ENCODE measurements at regions not wholly inside any gene's neighbourhood (a gene's known extent, or its start where the extent isn't known, plus 50 kb on each side); places are given as distances from the start of the nearest gene placed in this dataset.

- TF ChIP-seq ZNF318 (CRISPR knock-in tag; IDR thresholded peaks at IDR 0.05) (no peak), MED13 (CRISPR knock-in tag; IDR thresholded peaks at IDR 0.05) (no peak), ZNF766 (CRISPR knock-in tag; IDR thresholded peaks at IDR 0.05; ENCODE audit: borderline replicate concordance) (no peak), PREB (CRISPR knock-in tag; IDR thresholded peaks at IDR 0.05) (no peak), MBD4 (IDR thresholded peaks at IDR 0.05; ENCODE audit: borderline replicate concordance, low read length) (no peak), CCAR2 (optimal IDR thresholded peaks at IDR 0.05; ENCODE audit: low read depth, low read length) (no peak)
Measured at GRCh38 chr9:95766906-95767305, 108.6 kb upstream of the ERCC6L2 start (continued).

Data from HepG2 (cell line).